Naive thymus-derived CD4-positive, alpha-beta T cell (primary cell): ENCODE measurements at regions not wholly inside any gene's neighbourhood (a gene's known extent, or its start where the extent isn't known, plus 50 kb on each side); places are given as distances from the start of the nearest gene placed in this dataset.

Source experiments
- ATAC-seq: fragments of 150-1000 bp; cut with Tn5 transposase; 2 replicates; pipeline ENCODE4 v1.10.0; 2021; ENCODE audit warnings: mild to moderate bottlenecking, moderate library complexity
- CTCF ChIA-PET: fragments of 350-600 bp; sonication (Branson Sonifier 250); formaldehyde crosslinking; loops from one replicate; lab custom pipeline; 2021; ENCODE audit warnings: antibody characterized with exemption; lab: Charles Lee
- POLR2A ChIA-PET: fragments of 350-600 bp; sonication (Branson Sonifier 250); formaldehyde crosslinking; loops from one replicate; lab custom pipeline; 2021; ENCODE audit warnings: antibody characterized with exemption, inconsistent platforms; lab: Charles Lee
- DNase-seq, 9 donors: peaks; one replicate each; pipeline versions ENCODE4 v3.0.0 to v3.0.0-alpha.2; 2020 to 2022; ENCODE audit warnings: mixed read lengths in 1 of 9
- H3K27ac ChIP-seq: one replicate; pipeline ENCODE4 v1.7.0; 2013; ENCODE audit warnings: mild to moderate bottlenecking, low read depth, low read length, moderate library complexity
- H3K27me3 ChIP-seq, 2 donors: one replicate each; pipeline ENCODE4 v1.7.0; 2013; ENCODE audit warnings: low read length in 2 of 2, mild to moderate bottlenecking in 2 of 2, moderate library complexity in 2 of 2; ENCODE audit not compliant: control insufficient read depth in 2 of 2, insufficient read depth in 2 of 2
- H3K36me3 ChIP-seq, 3 experiments: 1 replicate in 2 of 3; 2 replicates in 1 of 3; pipeline ENCODE4 v1.7.0; 2013; ENCODE audit warnings: low read length in 3 of 3, mild to moderate bottlenecking in 3 of 3, moderate library complexity in 1 of 3; ENCODE audit not compliant: insufficient read depth in 3 of 3, control insufficient read depth in 2 of 3
- H3K4me1 ChIP-seq, 2 donors: one replicate each; pipeline ENCODE4 v1.7.0; 2013; ENCODE audit warnings: low read length in 2 of 2, mild to moderate bottlenecking in 2 of 2, moderate library complexity in 1 of 2; ENCODE audit not compliant: control insufficient read depth in 2 of 2, insufficient read depth in 2 of 2
- H3K4me3 ChIP-seq: 2 replicates; pipeline ENCODE4 v1.7.0; 2013; ENCODE audit warnings: mild to moderate bottlenecking, low read length
- H3K9me3 ChIP-seq, 3 experiments: 1 replicate in 2 of 3; 2 replicates in 1 of 3; pipeline ENCODE4 v1.7.0; 2013; ENCODE audit warnings: low read length in 3 of 3; ENCODE audit not compliant: control insufficient read depth in 2 of 3
- H3K27ac Mint-ChIP-seq, 9 donors: one replicate each; pipeline ENCODE4 v1.8.0; 2020 to 2022; ENCODE audit warnings: mixed read lengths in 9 of 9, mild to moderate bottlenecking in 8 of 9, moderate library complexity in 5 of 9, inconsistent platforms in 2 of 9
- H3K27me3 Mint-ChIP-seq, 5 donors: one replicate each; pipeline ENCODE4 v1.8.0; 2021 to 2022; ENCODE audit warnings: mixed read lengths in 5 of 5, mild to moderate bottlenecking in 1 of 5
- H3K36me3 Mint-ChIP-seq, 5 donors: one replicate each; pipeline ENCODE4 v1.8.0; 2020 to 2022; ENCODE audit warnings: mixed read lengths in 5 of 5, mild to moderate bottlenecking in 3 of 5, inconsistent platforms in 1 of 5
- H3K4me1 Mint-ChIP-seq, 7 donors: one replicate each; pipeline ENCODE4 v1.8.0; 2020 to 2022; ENCODE audit warnings: mixed read lengths in 7 of 7, mild to moderate bottlenecking in 3 of 7, inconsistent platforms in 1 of 7
- H3K4me3 Mint-ChIP-seq, 10 donors: one replicate each; pipeline ENCODE4 v1.8.0; 2020 to 2022; ENCODE audit warnings: mild to moderate bottlenecking in 10 of 10, mixed read lengths in 10 of 10, moderate library complexity in 6 of 10, inconsistent platforms in 2 of 10
- H3K9me3 Mint-ChIP-seq, 11 donors: one replicate each; pipeline ENCODE4 v1.8.0; 2020 to 2022; ENCODE audit warnings: mixed read lengths in 11 of 11, mild to moderate bottlenecking in 4 of 11, inconsistent platforms in 1 of 11, moderate library complexity in 1 of 11
- intact Hi-C, 2 donors: fragments of 100-400 bp; cut with micrococcal nuclease; formaldehyde crosslinking; loops; one replicate each; pipeline ENCODE4 v1.15.1; 2023

GRCh38 chr6:119453242-119454200, 104.0 kb upstream of the MAN1A1 start:
- Mint-ChIP-seq H3K27me3 (peaks cover 0 to 21% (median 4%) of the 10 kb centered on the region in 5 donors), H3K4me1 (peaks cover 0 to 20% (median 0%) of the 10 kb centered on the region in 7 donors), H3K9me3 (peaks cover 0 to 13% (median 0%) of the 10 kb centered on the region in 11 donors), H3K27ac (no peak overlapping the region), H3K4me3 (no peak overlapping the region), H3K36me3 (peaks cover 0 to 20% (median 0%) of the 10 kb centered on the region in 5 donors)
- Histone ChIP-seq H3K4me3 (no peak overlapping the region), H3K9me3 (no peaks in the 10 kb centered on the region), H3K27me3 (no peaks in the 10 kb centered on the region), H3K4me1 (no peaks in the 10 kb centered on the region), H3K27ac (no peak overlapping the region), H3K36me3 (no peaks in the 10 kb centered on the region)
- DNase-seq (no peak), ATAC-seq (no peak)
- intact Hi-C loops: loop anchor here in 1 of 2 donors (5.0 kb wide), 1 partner anchor 49 kb away; no protein-coding TSS in a partner anchor
- ChIA-PET CTCF (no interaction called here), POLR2A (no interaction called here)

- Histone ChIP-seq H3K9me3 (no peaks in the 10 kb centered on the region), H3K4me3 (no peak overlapping the region), H3K27ac (no peak overlapping the region), H3K36me3 (no peaks in the 10 kb centered on the region), H3K4me1 (no peaks in the 10 kb centered on the region), H3K27me3 (no peaks in the 10 kb centered on the region)
- ChIA-PET CTCF (no interaction called here), POLR2A (no interaction called here)
- ATAC-seq: peak; percentile 65
- H3K4me1 Mint-ChIP-seq: peaks cover 0 to 34% (median 0%) of the 10 kb centered on the region in 7 donors
- H3K4me3 Mint-ChIP-seq: no peak overlapping the region
- no peak overlapping the region for H3K27ac Mint-ChIP-seq
- H3K36me3 Mint-ChIP-seq: peaks cover 0 to 17% (median 0%) of the 10 kb centered on the region in 5 donors
- peaks cover 0 to 10% (median 0%) of the 10 kb centered on the region in 11 donors for H3K9me3 Mint-ChIP-seq
- DNase-seq: no peak
- intact Hi-C loops: loop anchor here in 1 of 2 donors (5.0 kb wide), 1 partner anchor 53 kb away; no protein-coding TSS in a partner anchor
- peaks cover 0 to 13% (median 4%) of the 10 kb centered on the region in 5 donors for H3K27me3 Mint-ChIP-seq
These were observed 100.0 kb upstream of the MAN1A1 start for GRCh38 chr6:119449331-119450156.

GRCh38 chr6:119447921-119448320, 98.4 kb upstream of the MAN1A1 start:
- intact Hi-C loops: no loop called here
- ChIA-PET POLR2A (no interaction called here), CTCF (no interaction called here)
- DNase-seq: no peak
- H3K27me3 ChIP-seq: no peaks in the 10 kb centered on the region
- Mint-ChIP-seq H3K36me3 (peaks cover 0 to 23% (median 0%) of the 10 kb centered on the region in 5 donors), H3K4me3 (no peak overlapping the region), H3K4me1 (peaks cover 0 to 43% (median 0%) of the 10 kb centered on the region in 7 donors), H3K9me3 (peaks cover 0 to 11% (median 1%) of the 10 kb centered on the region in 11 donors), H3K27ac (no peak overlapping the region), H3K27me3 (peaks cover 0 to 8% (median 3%) of the 10 kb centered on the region in 5 donors)
- no peak for ATAC-seq
- no peak overlapping the region for H3K27ac ChIP-seq
- no peaks in the 10 kb centered on the region for H3K36me3 ChIP-seq
- H3K9me3 ChIP-seq: no peaks in the 10 kb centered on the region
- no peak overlapping the region for H3K4me3 ChIP-seq
- H3K4me1 ChIP-seq: no peaks in the 10 kb centered on the region

GRCh38 chr6:119446609-119447008, 97.0 kb upstream of the MAN1A1 start:
- Mint-ChIP-seq H3K27ac (no peak overlapping the region), H3K36me3 (peaks cover 0 to 25% (median 0%) of the 10 kb centered on the region in 5 donors), H3K27me3 (peaks cover 0 to 8% (median 3%) of the 10 kb centered on the region in 5 donors), H3K9me3 (peaks cover 0 to 12% (median 0%) of the 10 kb centered on the region in 11 donors), H3K4me1 (peaks cover 0 to 48% (median 0%) of the 10 kb centered on the region in 7 donors), H3K4me3 (no peak overlapping the region)
- CTCF ChIA-PET: no interaction called here
- Histone ChIP-seq H3K4me1 (no peaks in the 10 kb centered on the region), H3K27ac (no peak overlapping the region), H3K9me3 (no peaks in the 10 kb centered on the region), H3K36me3 (no peaks in the 10 kb centered on the region), H3K27me3 (no peaks in the 10 kb centered on the region), H3K4me3 (no peak overlapping the region)
- no peak for DNase-seq
- POLR2A ChIA-PET: no interaction called here
- ATAC-seq: no peak
- intact Hi-C loops: no loop called here

- ChIA-PET CTCF (no interaction called here), POLR2A (no interaction called here)
- H3K27ac Mint-ChIP-seq: no peak overlapping the region
- H3K4me3 Mint-ChIP-seq: no peak overlapping the region
- Histone ChIP-seq H3K36me3 (no peaks in the 10 kb centered on the region), H3K4me3 (no peak overlapping the region), H3K27ac (no peak overlapping the region), H3K4me1 (no peaks in the 10 kb centered on the region), H3K9me3 (no peaks in the 10 kb centered on the region), H3K27me3 (no peaks in the 10 kb centered on the region)
- H3K36me3 Mint-ChIP-seq: peaks cover 0 to 25% (median 0%) of the 10 kb centered on the region in 5 donors
- intact Hi-C loops: no loop called here
- H3K27me3 Mint-ChIP-seq: peaks cover 0 to 8% (median 3%) of the 10 kb centered on the region in 5 donors
- no peak for DNase-seq
- ATAC-seq: no peak
- peaks cover 0 to 14% (median 0%) of the 10 kb centered on the region in 11 donors for H3K9me3 Mint-ChIP-seq
- H3K4me1 Mint-ChIP-seq: peaks cover 0 to 48% (median 0%) of the 10 kb centered on the region in 7 donors
These were observed 96.6 kb upstream of the MAN1A1 start for GRCh38 chr6:119446115-119446554.

- POLR2A ChIA-PET: no interaction called here
- Histone ChIP-seq H3K4me3 (no peak overlapping the region), H3K27me3 (no peaks in the 10 kb centered on the region), H3K36me3 (no peaks in the 10 kb centered on the region), H3K27ac (no peak overlapping the region), H3K4me1 (no peaks in the 10 kb centered on the region), H3K9me3 (no peaks in the 10 kb centered on the region)
- Mint-ChIP-seq H3K4me3 (no peak overlapping the region), H3K9me3 (peaks cover 0 to 11% (median 0%) of the 10 kb centered on the region in 11 donors), H3K27me3 (peaks cover 0 to 3% (median under 1%) of the 10 kb centered on the region in 5 donors), H3K4me1 (peaks cover 0 to 48% (median 0%) of the 10 kb centered on the region in 7 donors), H3K36me3 (peaks cover 0 to 23% (median 0%) of the 10 kb centered on the region in 5 donors), H3K27ac (no peak overlapping the region)
- intact Hi-C loops: loop anchor here in 1 of 2 donors (2.0 kb wide), 1 partner anchor 13 kb away; no protein-coding TSS in a partner anchor
- DNase-seq: no peak
- CTCF ChIA-PET: no interaction called here
- ATAC-seq: no peak
These were observed 96.1 kb upstream of the MAN1A1 start for GRCh38 chr6:119445666-119446065.
